ENCODE measurements at regions not wholly inside any gene's neighbourhood (a gene's known extent, or its start where the extent isn't known, plus 50 kb on each side); places are given as distances from the start of the nearest gene placed in this dataset.

DNA sequence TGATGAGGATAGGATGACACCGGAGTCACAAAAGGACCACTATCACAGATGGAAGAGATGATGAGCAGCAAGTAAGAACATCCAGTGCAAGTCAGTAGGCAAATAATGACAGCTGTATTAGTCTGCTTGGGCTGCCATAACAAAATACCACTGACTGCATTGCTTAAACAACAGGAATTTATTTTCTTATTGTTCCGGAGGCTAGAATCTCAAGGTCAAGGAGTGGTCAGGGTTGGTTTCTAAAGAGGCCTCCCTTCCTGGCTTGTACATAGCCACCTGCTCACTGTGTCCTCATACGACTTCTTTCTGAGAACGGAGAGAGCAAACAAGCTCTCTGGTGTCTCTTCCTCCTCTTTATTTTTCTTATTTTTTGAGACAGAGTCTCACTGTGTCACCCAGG, 380.7 kb downstream of the PLOD2 start:
- Mint-ChIP-seq H3K27ac (no peak overlapping the region), H3K4me3 (no peak overlapping the region), H3K27me3 (no peaks in the 10 kb centered on the region), H3K4me1 (ENCODE audit: low read depth) (no peaks in the 10 kb centered on the region), H3K36me3 (no peaks in the 10 kb centered on the region), H3K9me3 (no peaks in the 10 kb centered on the region)
- DNase-seq: no peak
- intact Hi-C loops (cut with micrococcal nuclease): no loop called here
- POLR2A ChIA-PET: no interaction called here
- CTCF ChIA-PET: no interaction called here

DNA sequence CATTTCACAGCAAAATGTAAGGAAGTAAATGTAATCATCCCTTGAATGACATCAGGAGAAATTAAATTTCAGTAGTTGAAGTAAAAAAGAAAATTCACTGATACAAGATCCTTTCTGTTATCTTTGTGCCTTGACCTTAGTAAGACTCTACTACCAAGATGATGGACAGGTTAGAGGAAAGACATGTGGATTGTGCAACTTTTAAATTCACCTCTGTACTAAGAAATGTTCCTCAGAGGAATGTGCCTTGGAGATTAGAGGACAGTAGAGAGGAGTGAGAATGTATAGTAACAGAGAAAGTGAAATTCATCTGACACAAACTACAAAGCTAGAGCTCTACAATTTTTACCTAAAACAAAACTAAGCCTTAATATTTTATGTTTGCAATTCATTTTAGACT, 375.3 kb downstream of the PLOD2 start:
- ChIA-PET POLR2A (no interaction called here), CTCF (no interaction called here)
- H3K36me3 Mint-ChIP-seq: no peaks in the 10 kb centered on the region
- no peaks in the 10 kb centered on the region for H3K27me3 Mint-ChIP-seq
- H3K4me1 Mint-ChIP-seq (ENCODE audit: low read depth): no peaks in the 10 kb centered on the region
- no peak overlapping the region for H3K27ac Mint-ChIP-seq
- H3K9me3 Mint-ChIP-seq: no peaks in the 10 kb centered on the region
- intact Hi-C loops (cut with micrococcal nuclease): no loop called here
- no peak for DNase-seq
- no peak overlapping the region for H3K4me3 Mint-ChIP-seq

GRCh38 chr3:145798007-145798406, 363.0 kb downstream of the PLOD2 start:
- ChIA-PET CTCF (no interaction called here), POLR2A (no interaction called here)
- no peaks in the 10 kb centered on the region for H3K4me1 Mint-ChIP-seq (ENCODE audit: low read depth)
- DNase-seq: no peak
- H3K4me3 Mint-ChIP-seq: no peak overlapping the region
- H3K9me3 Mint-ChIP-seq: peaks cover 15% of the 10 kb centered on the region
- intact Hi-C loops (cut with micrococcal nuclease): no loop called here
- no peaks in the 10 kb centered on the region for H3K36me3 Mint-ChIP-seq
- no peaks in the 10 kb centered on the region for H3K27me3 Mint-ChIP-seq
- H3K27ac Mint-ChIP-seq: no peak overlapping the region

DNA sequence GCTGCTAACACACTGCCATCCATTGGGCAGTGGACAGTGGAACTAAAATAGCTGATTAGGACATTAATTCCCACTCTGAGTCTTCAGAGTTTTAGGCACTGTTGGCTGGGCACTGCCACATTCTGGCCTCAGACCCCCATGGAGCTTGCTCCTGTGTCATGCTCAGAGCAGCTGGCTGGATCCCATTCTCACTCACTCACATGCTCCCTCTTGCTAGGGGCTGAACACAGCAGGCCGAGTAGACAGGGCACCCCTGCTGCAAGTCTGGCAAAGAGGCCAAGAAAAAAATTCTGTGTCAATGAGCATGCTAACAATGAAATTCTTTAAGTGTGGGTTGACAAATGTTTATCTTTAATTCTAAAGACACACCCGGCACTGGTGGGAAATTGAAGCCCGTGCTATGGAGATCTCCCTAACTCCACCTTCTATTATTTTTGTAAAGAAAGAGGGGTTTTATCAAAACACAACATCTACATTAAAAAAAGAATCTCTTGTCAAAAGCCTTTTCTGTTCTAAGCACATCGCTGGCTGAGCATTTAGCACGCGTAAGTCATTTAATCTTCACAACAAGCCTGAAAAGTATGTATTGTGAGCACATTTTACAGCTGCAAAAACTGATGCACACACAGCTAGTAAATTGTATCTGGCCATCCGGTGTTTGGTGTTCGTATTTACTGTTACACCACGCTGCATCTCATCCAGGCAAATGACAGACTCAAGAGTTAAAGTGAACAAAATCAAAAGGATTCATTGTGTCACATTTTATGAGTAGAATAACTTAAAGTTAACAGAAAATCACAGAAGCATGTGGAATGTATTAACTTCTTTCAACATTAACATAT, 362.1 kb downstream of the PLOD2 start:
- Mint-ChIP-seq H3K9me3 (peaks cover 11% of the 10 kb centered on the region), H3K27me3 (no peaks in the 10 kb centered on the region), H3K36me3 (no peaks in the 10 kb centered on the region), H3K4me3 (no peak overlapping the region), H3K4me1 (ENCODE audit: low read depth) (no peaks in the 10 kb centered on the region), H3K27ac (no peak overlapping the region)
- intact Hi-C loops (cut with micrococcal nuclease): no loop called here
- DNase-seq: no peak
- ChIA-PET POLR2A (no interaction called here), CTCF (no interaction called here)

DNA sequence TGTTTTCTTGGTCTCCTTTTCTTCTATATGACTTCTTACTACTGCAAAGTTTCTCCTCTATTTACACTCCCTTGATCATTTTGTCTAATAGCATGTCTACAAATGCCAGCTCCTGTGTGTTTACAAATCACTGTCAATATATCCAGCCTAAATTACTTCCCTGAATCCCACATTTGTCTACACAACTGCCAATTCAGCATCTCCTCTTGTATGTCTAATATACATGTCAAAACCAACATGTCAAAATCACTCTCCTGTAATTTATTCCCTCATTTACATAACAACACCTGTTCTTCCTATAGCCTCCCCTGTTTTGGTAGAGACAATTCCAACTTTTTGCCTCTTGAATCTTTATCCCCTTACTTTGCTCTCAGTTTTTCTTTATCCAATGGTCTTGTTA, 359.3 kb downstream of the PLOD2 start:
- intact Hi-C loops (cut with micrococcal nuclease): no loop called here
- Mint-ChIP-seq H3K27ac (no peak overlapping the region), H3K36me3 (no peaks in the 10 kb centered on the region), H3K4me1 (ENCODE audit: low read depth) (no peaks in the 10 kb centered on the region), H3K4me3 (no peak overlapping the region), H3K27me3 (no peaks in the 10 kb centered on the region), H3K9me3 (no peaks in the 10 kb centered on the region)
- POLR2A ChIA-PET: no interaction called here
- no peak for DNase-seq
- CTCF ChIA-PET: no interaction called here

GRCh38 chr3:145807990-145808389, 353.0 kb downstream of the PLOD2 start:
- CTCF ChIA-PET: no interaction called here
- intact Hi-C loops (cut with micrococcal nuclease): no loop called here
- Mint-ChIP-seq H3K9me3 (no peaks in the 10 kb centered on the region), H3K27me3 (no peaks in the 10 kb centered on the region), H3K4me3 (no peak overlapping the region), H3K36me3 (no peaks in the 10 kb centered on the region), H3K4me1 (ENCODE audit: low read depth) (no peaks in the 10 kb centered on the region), H3K27ac (no peak overlapping the region)
- POLR2A ChIA-PET: no interaction called here
- no peak for DNase-seq

GRCh38 chr3:145812391-145812790, 348.6 kb downstream of the PLOD2 start:
- Mint-ChIP-seq H3K27me3 (no peaks in the 10 kb centered on the region), H3K4me3 (no peak overlapping the region), H3K4me1 (ENCODE audit: low read depth) (no peaks in the 10 kb centered on the region), H3K27ac (no peak overlapping the region), H3K9me3 (no peaks in the 10 kb centered on the region), H3K36me3 (no peaks in the 10 kb centered on the region)
- POLR2A ChIA-PET: no interaction called here
- intact Hi-C loops (cut with micrococcal nuclease): no loop called here
- CTCF ChIA-PET: no interaction called here
- no peak for DNase-seq

- no peaks in the 10 kb centered on the region for H3K4me1 Mint-ChIP-seq (ENCODE audit: low read depth)
- H3K27ac Mint-ChIP-seq: no peak overlapping the region
- intact Hi-C loops (cut with micrococcal nuclease): no loop called here
Observed at GRCh38 chr3:145815707-145816413, 345.1 kb downstream of the PLOD2 start.

DNA sequence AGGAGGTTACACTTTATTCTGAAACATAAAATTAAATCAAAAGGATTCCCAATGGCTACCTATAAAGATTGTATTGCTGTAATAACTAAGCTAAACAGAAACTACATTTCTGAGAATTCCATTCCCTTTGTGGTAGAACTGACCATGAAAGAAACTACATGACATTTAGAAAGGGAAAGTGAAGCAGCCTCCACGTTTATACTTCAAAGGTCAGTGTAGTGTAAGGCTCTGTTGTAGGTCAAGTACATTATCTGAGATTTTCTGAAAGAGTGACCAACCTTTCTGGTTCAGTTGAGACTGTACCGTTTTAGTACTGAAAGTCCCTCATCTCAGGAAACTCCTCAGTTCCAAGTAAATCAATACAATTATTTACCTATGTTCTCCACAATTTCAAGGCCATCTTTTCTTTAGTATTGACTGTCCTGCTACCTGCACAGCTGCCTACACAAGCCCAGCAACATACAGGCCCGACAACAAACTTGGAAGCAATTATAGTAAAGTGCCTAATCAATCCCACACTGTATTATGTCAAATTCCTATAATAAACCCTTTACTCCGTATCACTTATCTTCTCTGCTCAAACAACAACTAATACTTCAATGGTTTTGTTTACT, 343.0 kb downstream of the PLOD2 start:
- Mint-ChIP-seq H3K27ac (no peak overlapping the region), H3K9me3 (peaks cover 6% of the 10 kb centered on the region), H3K27me3 (no peaks in the 10 kb centered on the region), H3K4me1 (ENCODE audit: low read depth) (no peaks in the 10 kb centered on the region), H3K36me3 (no peaks in the 10 kb centered on the region), H3K4me3 (no peak overlapping the region)
- intact Hi-C loops (cut with micrococcal nuclease): no loop called here
- POLR2A ChIA-PET: no interaction called here
- DNase-seq: no peak
- CTCF ChIA-PET: no interaction called here

More at GRCh38 chr3:145815707-145816413, 345.1 kb downstream of the PLOD2 start:
- DNase-seq: no peak
- Mint-ChIP-seq H3K4me3 (no peak overlapping the region), H3K36me3 (no peaks in the 10 kb centered on the region), H3K27me3 (no peaks in the 10 kb centered on the region), H3K9me3 (peaks cover 6% of the 10 kb centered on the region)
- POLR2A ChIA-PET: no interaction called here
- CTCF ChIA-PET: no interaction called here

- Mint-ChIP-seq H3K9me3 (peaks cover 11% of the 10 kb centered on the region), H3K4me3 (no peak overlapping the region), H3K27me3 (no peaks in the 10 kb centered on the region), H3K36me3 (no peaks in the 10 kb centered on the region), H3K27ac (no peak overlapping the region), H3K4me1 (ENCODE audit: low read depth) (no peaks in the 10 kb centered on the region)
- POLR2A ChIA-PET: no interaction called here
- CTCF ChIA-PET: no interaction called here
- no peak for DNase-seq
- intact Hi-C loops (cut with micrococcal nuclease): no loop called here
Observed at GRCh38 chr3:145820170-145820569, 340.8 kb downstream of the PLOD2 start.

- Mint-ChIP-seq H3K27ac (no peak overlapping the region), H3K27me3 (no peaks in the 10 kb centered on the region), H3K4me1 (ENCODE audit: low read depth) (no peaks in the 10 kb centered on the region), H3K4me3 (no peak overlapping the region), H3K36me3 (no peaks in the 10 kb centered on the region), H3K9me3 (peaks cover 10% of the 10 kb centered on the region)
- intact Hi-C loops (cut with micrococcal nuclease): no loop called here
- ChIA-PET POLR2A (no interaction called here), CTCF (no interaction called here)
- no peak for DNase-seq
Observed at GRCh38 chr3:145842294-145842902, 318.6 kb downstream of the PLOD2 start.

DNA sequence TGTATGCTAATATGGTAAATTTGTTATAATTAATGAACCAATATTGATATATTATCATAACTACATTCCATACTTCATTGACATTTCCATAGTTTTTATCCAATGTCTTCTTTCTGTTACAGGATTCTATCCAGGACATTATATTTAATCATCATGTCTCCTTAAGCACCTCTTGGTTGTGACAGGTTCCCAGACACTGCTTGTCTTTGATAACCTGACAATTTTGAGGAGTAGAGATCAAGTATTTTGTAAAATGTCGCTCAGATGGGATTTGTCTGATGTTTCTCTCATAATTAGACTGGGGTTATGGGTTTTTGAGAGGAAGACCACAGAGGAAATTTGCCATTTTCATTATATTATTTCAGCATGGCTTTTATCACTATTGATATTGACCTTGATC, 317.4 kb downstream of the PLOD2 start:
- ChIA-PET CTCF (no interaction called here), POLR2A (no interaction called here)
- Mint-ChIP-seq H3K4me3 (no peak overlapping the region), H3K27ac (no peak overlapping the region), H3K36me3 (no peaks in the 10 kb centered on the region), H3K4me1 (ENCODE audit: low read depth) (no peaks in the 10 kb centered on the region), H3K27me3 (no peaks in the 10 kb centered on the region), H3K9me3 (peaks cover 10% of the 10 kb centered on the region)
- intact Hi-C loops (cut with micrococcal nuclease): no loop called here
- no peak for DNase-seq

Measured in activated CD4-positive, alpha-beta memory T cell treated with anti-CD3 and anti-CD28 coated beads for 36 hours (primary cell).